ENCODE measurements at regions not wholly inside any gene's neighbourhood (a gene's known extent, or its start where the extent isn't known, plus 50 kb on each side); places are given as distances from the start of the nearest gene placed in this dataset.
A peak's percentile ranks its signal among the peaks of the same experiment; 100 is the strongest.
"Not testable (repeated sequence)": the region's sequence is repeated elsewhere in the genome, so short reads cannot be mapped to it uniquely, and the experiment has no call there.

GRCh38 chr2:132270981-132271546, 109.3 kb upstream of the ANKRD30BL start:
- ATAC-seq (no peak), DNase-seq (no peak)
- intact Hi-C loops (cut with DNase I) = no loop called here

GRCh38 chr2:132271794-132272193, 110.0 kb upstream of the ANKRD30BL start:
- DNase-seq; ATAC-seq; intact Hi-C loops (cut with DNase I): not testable (repeated sequence)

DNA sequence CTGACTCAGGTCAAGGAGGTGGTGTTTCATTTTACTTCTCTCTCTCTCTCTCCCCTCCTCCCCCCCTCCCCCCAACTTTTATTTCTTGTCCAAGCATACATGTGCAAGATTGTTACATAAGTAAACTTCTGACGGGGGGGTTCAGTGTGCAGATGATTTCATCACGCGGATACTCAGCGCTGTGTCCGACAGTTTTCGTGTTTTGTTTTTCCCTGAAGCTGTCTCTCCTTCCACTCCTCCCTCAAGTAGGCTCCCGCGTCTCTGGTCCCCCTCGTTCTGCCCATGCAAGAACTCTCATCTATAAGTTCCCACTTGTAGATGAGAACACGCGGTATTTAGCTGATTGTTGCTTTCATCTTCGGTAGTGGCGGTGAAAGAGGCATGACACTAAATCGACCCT, 111.0 kb upstream of the ANKRD30BL start:
- intact Hi-C loops (cut with DNase I) = no loop called here

GRCh38 chr2:132273585-132273984, 111.8 kb upstream of the ANKRD30BL start:
- DNase-seq; intact Hi-C loops (cut with DNase I); ATAC-seq: not testable (repeated sequence)

More for the DNA sequence above, 111.0 kb upstream of the ANKRD30BL start:
- DNase-seq (no peak), ATAC-seq (no peak)

- DNase-seq (no peak), ATAC-seq (no peak)
- intact Hi-C loops (cut with DNase I) = no loop called here
Measured at GRCh38 chr2:132274000-132274399, 112.2 kb upstream of the ANKRD30BL start.

- DNase-seq (no peak), ATAC-seq (no peak)
- intact Hi-C loops (cut with DNase I) = no loop called here
Measured at GRCh38 chr2:132275396-132275795, 113.6 kb upstream of the ANKRD30BL start.

- intact Hi-C loops (cut with DNase I) = no loop called here
- DNase-seq (no peak), ATAC-seq (no peak)
Measured at GRCh38 chr2:132276571-132276981, 114.8 kb upstream of the ANKRD30BL start.

GRCh38 chr2:132278267-132278666, 116.5 kb upstream of the ANKRD30BL start:
- no peak for DNase-seq
- intact Hi-C loops (cut with DNase I) = no loop called here
- no peak for ATAC-seq

DNA sequence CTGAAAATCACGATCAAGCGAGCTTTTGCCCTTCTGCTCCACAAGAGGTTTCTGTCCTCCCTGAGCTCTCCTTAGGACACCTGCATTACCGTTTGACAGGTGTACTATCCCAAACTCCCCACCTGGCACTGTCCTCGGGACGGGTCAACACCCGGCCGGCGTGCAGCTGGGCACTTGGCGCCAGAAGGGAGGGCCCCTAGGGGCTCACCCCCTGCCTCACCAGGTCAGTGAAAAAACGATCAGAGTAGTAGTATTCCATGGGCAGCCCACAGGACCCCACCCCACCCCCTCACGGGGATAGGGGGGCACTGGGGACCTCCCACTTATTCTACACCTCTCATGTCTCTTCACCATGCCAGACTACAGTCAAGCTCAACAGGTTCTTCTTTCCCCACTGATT, 117.6 kb upstream of the ANKRD30BL start:
- DNase-seq = no peak
- no peak for ATAC-seq
- intact Hi-C loops (cut with DNase I) = no loop called here

GRCh38 chr2:132279930-132280615, 118.3 kb upstream of the ANKRD30BL start:
- ATAC-seq (no peak), DNase-seq (no peak)
- intact Hi-C loops (cut with DNase I) = no loop called here

DNA sequence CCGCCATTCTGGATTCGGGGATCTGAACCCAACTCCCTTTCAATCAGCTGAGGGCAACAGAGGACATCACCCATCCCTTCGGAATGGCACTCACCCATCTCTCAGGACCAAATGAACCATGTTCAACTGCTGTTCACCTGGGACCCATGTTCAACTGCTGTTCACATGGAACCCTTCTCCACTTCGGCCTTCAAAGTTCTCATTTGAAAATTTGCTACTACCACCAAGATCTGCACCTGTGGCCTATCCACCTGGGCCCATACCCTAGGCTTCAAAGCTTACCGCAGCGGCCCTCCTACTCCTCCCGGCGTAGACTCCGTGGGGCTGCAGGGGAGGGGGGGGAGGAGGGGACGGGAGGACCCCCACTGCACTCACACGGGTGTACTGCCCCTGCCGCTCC, 119.2 kb upstream of the ANKRD30BL start:
- no peak for ATAC-seq
- intact Hi-C loops (cut with DNase I) = no loop called here
- DNase-seq = no peak

DNA sequence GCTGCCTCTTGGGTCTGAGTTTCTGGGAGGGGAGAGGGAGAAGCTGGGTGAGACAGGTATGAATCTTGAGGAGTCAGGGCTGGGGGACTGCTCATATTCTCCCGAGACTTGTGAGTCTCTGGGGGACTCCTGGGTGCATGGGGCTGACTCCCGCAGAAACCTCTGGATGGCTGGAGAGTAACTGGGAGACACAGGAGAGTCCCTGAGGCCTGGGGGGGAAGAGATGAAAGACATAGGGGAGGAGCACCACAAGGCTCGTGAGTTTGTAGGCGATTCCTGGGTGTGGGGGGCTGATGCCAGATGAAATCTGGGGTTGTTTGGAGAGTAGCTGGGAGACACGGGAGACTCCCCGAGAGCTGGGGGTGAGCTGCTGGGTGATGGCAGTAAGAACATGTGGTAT, 120.4 kb upstream of the ANKRD30BL start:
- DNase-seq; intact Hi-C loops (cut with DNase I); ATAC-seq: not testable (repeated sequence)

DNA sequence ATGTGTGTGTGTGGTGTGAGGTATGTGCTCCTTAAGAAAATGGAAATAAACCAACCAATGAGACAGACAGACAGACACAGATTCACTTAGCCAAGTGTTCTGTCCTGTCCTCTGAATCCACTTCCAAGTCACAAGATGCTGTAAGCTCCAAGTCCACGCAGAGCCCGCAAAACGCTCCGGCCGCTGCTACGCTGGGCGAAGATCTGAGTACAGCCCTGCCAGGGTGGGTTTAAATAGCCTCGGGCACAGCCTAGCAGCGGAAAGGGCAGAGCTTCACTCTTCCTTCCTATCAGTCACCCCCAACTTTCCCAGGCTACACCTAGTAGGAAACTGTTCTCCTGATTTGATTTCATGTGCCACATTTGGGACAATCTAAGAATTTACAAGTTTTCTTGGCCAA, 121.2 kb upstream of the ANKRD30BL start:
- DNase-seq (no peak), ATAC-seq (no peak)
- intact Hi-C loops (cut with DNase I) = no loop called here

GRCh38 chr2:132286289-132286911, 124.6 kb upstream of the ANKRD30BL start:
- intact Hi-C loops (cut with DNase I); DNase-seq; ATAC-seq: not testable (repeated sequence)

DNA sequence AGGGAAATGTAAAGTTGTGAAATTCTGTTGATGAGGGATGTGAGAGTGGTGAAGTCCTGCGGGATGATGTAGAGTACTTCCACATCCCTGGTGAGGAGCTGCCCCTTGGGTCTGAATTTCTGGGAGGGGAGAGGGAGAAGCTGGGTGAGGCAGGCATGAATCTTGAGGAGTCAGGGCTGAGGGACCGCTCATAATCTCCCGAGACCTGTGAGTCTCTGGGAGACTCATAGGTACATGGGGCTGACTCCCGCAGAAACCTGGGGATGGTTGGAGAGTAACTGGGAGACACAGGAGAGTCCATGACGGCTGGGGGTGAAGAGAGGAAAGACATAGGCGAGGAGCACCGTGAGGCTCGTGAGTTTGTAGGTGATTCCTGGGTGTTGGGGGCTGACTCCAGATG, 126.2 kb upstream of the ANKRD30BL start:
- intact Hi-C loops (cut with DNase I); ATAC-seq: not testable (repeated sequence)
- peak; percentile 62 for DNase-seq

- intact Hi-C loops (cut with DNase I) = not testable (repeated sequence)
Measured at GRCh38 chr2:132289138-132289537, 127.4 kb upstream of the ANKRD30BL start.

DNA sequence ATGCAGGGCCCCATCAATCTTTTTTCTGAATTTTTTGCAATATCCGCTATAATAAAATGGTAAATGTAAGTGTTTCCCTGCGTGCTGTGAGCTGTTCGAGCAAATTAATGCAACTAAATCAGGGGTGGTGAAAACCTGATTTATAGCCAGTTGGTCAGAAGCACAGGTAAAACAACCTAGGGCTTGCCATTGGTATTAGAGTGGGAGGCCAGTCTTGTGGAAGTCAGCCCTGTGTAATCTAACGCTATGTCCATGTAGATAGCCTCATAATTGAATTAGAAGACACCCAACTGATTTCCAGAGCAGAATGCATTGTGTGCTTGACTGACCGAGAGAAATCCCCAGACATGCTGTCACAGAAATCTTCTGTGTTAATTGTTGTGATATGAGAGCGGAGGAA, 126.8 kb upstream of the GPR39 start:
- ATAC-seq; intact Hi-C loops (cut with DNase I); DNase-seq: not testable (repeated sequence)

More at GRCh38 chr2:132289138-132289537, 127.4 kb upstream of the ANKRD30BL start:
- not testable (repeated sequence) for ATAC-seq, DNase-seq

DNA sequence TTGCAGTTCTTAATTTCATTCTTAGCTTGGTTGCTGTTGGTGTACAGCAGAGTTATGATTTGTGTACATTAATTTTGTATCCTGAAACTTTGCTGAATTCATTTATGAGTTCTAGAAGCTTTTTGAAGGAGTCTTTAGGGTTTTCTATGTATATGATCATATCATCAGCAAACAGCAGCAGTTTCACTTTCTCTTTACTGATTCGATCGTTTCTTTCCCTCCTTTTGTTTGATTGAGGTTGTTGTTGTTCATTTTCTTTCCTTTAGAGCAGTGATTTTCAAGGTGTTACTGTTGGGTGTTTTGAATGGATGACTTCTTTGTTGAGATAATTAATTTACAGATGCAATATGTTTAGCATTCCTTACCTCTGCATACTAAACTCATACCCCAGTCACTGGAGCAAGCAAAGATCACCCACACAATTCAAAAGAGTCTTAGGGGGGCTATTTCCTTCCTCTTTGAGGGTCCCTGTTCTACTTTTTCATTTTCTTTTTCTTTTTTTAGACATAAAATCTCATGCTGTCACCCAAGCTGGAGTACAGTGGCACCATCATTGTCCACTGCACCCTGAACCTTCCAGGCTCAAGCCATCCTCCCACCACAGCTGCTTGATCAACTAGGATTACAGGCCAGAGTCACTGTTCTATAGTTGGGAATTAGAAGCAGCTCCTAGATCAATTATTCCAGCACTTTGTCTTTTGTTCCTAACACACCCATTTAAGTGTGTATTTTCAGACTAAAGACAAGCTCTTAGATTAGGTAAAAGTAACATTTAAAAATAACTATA, 115.8 kb upstream of the GPR39 start:
- ATAC-seq; intact Hi-C loops (cut with DNase I); DNase-seq: not testable (repeated sequence)

- ATAC-seq = peak; percentile 98 to 99
- intact Hi-C loops (cut with DNase I) = not testable (repeated sequence)
- DNase-seq = peak; percentile 87
Measured at GRCh38 chr2:132304661-132305380, 111.8 kb upstream of the GPR39 start.

All from left cardiac atrium (tissue), 4 donors.